NCI-H748 (cell line): ENCODE measurements at regions not wholly inside any gene's neighbourhood (a gene's known extent, or its start where the extent isn't known, plus 50 kb on each side); places are given as distances from the start of the nearest gene placed in this dataset.

Experiments used
- DNase-seq: peaks from one replicate; lab custom pipeline; 2025; ENCODE audit not compliant: unreplicated experiment; lab: John Stamatoyannopoulos, UW

GRCh38 chr10:131842351-131843088, 58.3 kb upstream of the PPP2R2D start:
- no peak for DNase-seq

- no peak for DNase-seq
Measured at GRCh38 chr10:131843089-131843595, 57.7 kb upstream of the PPP2R2D start.

GRCh38 chr10:131843881-131844284, 56.9 kb upstream of the PPP2R2D start:
- DNase-seq = no peak

- DNase-seq = no peak
Measured at GRCh38 chr10:131844529-131845084, 56.2 kb upstream of the PPP2R2D start.

- no peak for DNase-seq
Measured at GRCh38 chr10:131845505-131846239, 55.1 kb upstream of the PPP2R2D start.

- DNase-seq = peak; percentile 79
Measured at GRCh38 chr10:131846240-131847101, 54.3 kb upstream of the PPP2R2D start.

- no peak for DNase-seq
Measured at GRCh38 chr10:131847241-131847783, 53.5 kb upstream of the PPP2R2D start.

- DNase-seq = no peak
Measured at GRCh38 chr10:131848296-131848695, 52.5 kb upstream of the PPP2R2D start.

- peak; percentile 1 for DNase-seq
Measured at GRCh38 chr10:131848741-131849590, 51.8 kb upstream of the PPP2R2D start.

GRCh38 chr10:131849591-131850382, 51.0 kb upstream of the PPP2R2D start:
- DNase-seq = no peak

- DNase-seq = no peak
Measured at GRCh38 chr10:131850383-131850870, 50.4 kb upstream of the PPP2R2D start.
